Lower lobe of right lung (tissue), 2 donors: ENCODE measurements at regions not wholly inside any gene's neighbourhood (a gene's known extent, or its start where the extent isn't known, plus 50 kb on each side); places are given as distances from the start of the nearest gene placed in this dataset.

ENCODE experiments used
- ATAC-seq, 2 donors: fragments of 200-7000 bp; cut with Tn5 transposase; one replicate each; pipeline ENCODE4 v1.9.1; 2020 to 2022; ENCODE audit warnings: mild to moderate bottlenecking in 2 of 2, moderate library complexity in 2 of 2
- DNase-seq: peaks from one replicate; pipeline ENCODE4 v3.0.0-alpha.2; 2020
- H3K27ac ChIP-seq: fragments of 200-600 bp; one replicate; pipeline ENCODE4 v1.8.0; 2022
- H3K27me3 ChIP-seq: fragments of 200-600 bp; one replicate; pipeline ENCODE4 v1.8.0; 2022; ENCODE audit warnings: low read depth
- H3K36me3 ChIP-seq: fragments of 200-600 bp; one replicate; pipeline ENCODE4 v1.8.0; 2022; ENCODE audit warnings: mild to moderate bottlenecking
- H3K4me1 ChIP-seq: fragments of 200-600 bp; one replicate; pipeline ENCODE4 v1.8.0; 2022
- H3K4me3 ChIP-seq: fragments of 200-600 bp; one replicate; pipeline ENCODE4 v1.8.0; 2022; ENCODE audit warnings: mild to moderate bottlenecking
- H3K9me3 ChIP-seq: fragments of 200-600 bp; one replicate; pipeline ENCODE4 v1.8.0; 2022
- intact Hi-C: fragments of 100-400 bp; cut with DNase I; formaldehyde crosslinking; loops from one replicate; pipeline ENCODE4 v1.11.0; 2022
- TF ChIP-seq, protein P1 (sequence below): fragments of 200-600 bp; IDR thresholded peaks from one replicate; pipeline ENCODE4 v1.8.0; 2022; ENCODE audit warnings: antibody characterized with exemption, mild to moderate bottlenecking
- donor health status: DM: no; HTN: yes; CAD: no; lungs with severe emphysema.

DNA sequence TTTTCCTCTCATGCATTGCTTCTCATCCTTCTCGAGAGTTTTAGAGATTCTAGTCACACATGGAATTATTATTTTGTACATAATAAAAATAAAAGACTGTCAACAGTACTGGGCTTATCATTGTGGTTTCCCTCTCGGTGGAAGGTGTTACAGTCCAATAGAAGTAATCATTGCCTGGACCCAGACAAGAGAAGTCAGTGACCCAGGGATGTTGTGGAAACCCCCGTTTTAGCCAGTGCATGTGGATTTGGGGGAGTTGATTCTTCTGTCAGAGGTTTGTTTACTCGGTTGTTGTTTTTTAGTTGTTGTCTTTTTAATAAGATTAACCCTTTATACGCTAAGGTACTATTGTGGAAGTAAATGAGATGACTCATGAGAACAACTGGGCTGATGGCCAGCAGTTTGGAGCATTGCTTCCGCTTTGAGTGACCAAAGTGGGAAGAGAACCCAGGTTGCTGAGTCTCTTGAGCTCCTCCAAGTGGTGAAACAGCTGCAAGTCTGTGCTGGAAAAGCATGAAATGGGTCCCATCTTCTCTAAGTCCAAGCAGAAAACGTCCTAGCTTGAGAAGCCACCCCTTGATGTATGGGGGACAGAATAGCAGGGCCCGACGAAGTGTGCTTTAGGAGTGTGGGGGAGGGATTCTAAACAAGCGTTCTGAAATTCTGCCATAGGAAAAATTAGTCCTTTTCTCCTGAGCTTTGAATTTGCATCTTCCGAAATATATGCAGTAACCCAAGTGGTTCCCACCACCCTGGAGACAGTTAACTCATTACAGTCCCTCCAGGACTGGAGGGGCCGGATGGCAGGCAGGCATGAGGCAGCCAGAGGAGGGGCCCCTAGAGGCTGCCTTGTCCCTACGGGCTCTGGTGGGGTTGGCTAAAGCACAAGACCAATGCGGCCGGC lies 61.8 kb upstream of the GPR45 start:
- H3K4me3 ChIP-seq, result no peak overlapping the region
- DNase-seq (peak; percentile 54), ATAC-seq (peak; percentile 34 to 58)
- intact Hi-C loops, result no loop called here
- H3K4me1 ChIP-seq, result peaks cover 9% of the 10 kb centered on the region
- no peaks in the 10 kb centered on the region for H3K36me3 ChIP-seq
- H3K27ac ChIP-seq, result no peak overlapping the region
- no peaks in the 10 kb centered on the region for H3K9me3 ChIP-seq
- no peaks in the 10 kb centered on the region for H3K27me3 ChIP-seq
- TF ChIP-seq, protein P1, sequence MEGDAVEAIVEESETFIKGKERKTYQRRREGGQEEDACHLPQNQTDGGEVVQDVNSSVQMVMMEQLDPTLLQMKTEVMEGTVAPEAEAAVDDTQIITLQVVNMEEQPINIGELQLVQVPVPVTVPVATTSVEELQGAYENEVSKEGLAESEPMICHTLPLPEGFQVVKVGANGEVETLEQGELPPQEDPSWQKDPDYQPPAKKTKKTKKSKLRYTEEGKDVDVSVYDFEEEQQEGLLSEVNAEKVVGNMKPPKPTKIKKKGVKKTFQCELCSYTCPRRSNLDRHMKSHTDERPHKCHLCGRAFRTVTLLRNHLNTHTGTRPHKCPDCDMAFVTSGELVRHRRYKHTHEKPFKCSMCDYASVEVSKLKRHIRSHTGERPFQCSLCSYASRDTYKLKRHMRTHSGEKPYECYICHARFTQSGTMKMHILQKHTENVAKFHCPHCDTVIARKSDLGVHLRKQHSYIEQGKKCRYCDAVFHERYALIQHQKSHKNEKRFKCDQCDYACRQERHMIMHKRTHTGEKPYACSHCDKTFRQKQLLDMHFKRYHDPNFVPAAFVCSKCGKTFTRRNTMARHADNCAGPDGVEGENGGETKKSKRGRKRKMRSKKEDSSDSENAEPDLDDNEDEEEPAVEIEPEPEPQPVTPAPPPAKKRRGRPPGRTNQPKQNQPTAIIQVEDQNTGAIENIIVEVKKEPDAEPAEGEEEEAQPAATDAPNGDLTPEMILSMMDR, result peak; percentile 40

DNA sequence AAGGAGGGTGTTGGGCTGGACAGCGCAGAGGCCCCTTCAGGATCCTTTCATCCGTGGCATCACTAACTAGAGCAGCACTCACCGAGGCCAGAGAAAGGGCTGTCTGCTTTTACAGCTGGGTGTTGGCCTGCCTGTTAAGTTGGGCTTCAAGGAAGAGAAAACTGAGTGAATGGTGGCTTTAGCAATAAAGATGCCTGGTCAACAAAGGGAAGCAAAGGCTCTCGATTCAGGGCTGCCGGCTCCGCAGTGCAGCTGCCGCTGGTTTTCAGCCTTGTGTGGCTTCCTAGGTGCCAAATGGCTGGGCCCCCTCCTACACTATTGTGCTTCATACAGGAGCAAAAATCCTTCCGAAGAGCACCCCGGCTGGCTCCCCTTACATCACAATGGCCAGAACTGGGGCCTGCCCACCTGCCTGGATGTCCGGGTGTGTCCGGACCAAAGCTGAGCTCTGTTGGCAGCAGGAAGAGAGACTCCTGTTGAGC lies 61.0 kb upstream of the GPR45 start:
- no peaks in the 10 kb centered on the region for H3K27me3 ChIP-seq
- DNase-seq (no peak), ATAC-seq (no peak)
- H3K36me3 ChIP-seq, result no peaks in the 10 kb centered on the region
- H3K27ac ChIP-seq, result no peak overlapping the region
- intact Hi-C loops, result no loop called here
- no peak overlapping the region for H3K4me3 ChIP-seq
- H3K9me3 ChIP-seq, result no peaks in the 10 kb centered on the region
- H3K4me1 ChIP-seq, result peaks cover 7% of the 10 kb centered on the region
- TF ChIP-seq, protein P1, result no peak

DNA sequence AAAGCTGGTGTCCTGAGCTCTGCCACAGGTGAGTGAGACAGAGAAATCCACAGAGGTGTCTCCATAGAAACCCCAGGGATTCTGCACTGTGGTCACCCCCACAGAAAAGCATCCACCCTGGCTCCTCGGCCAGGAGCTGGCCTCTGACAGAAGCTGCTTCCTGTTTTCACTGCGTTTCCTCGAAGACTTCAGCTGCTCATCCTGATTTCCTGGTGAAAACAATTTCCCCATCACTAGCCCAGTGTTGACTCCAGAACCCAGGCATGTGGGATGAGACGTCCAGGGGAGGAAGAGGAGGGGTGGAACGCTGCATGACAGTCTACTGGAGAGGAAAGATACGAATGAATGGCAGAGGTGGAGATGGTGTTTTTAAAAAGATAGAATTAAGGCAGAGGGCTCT lies 60.3 kb upstream of the GPR45 start:
- intact Hi-C loops, result no loop called here
- TF ChIP-seq, protein P1, result no peak
- H3K27me3 ChIP-seq, result no peaks in the 10 kb centered on the region
- no peak overlapping the region for H3K27ac ChIP-seq
- H3K4me3 ChIP-seq, result no peak overlapping the region
- ATAC-seq (no peak), DNase-seq (no peak)
- H3K36me3 ChIP-seq, result no peaks in the 10 kb centered on the region
- no peaks in the 10 kb centered on the region for H3K4me1 ChIP-seq
- no peaks in the 10 kb centered on the region for H3K9me3 ChIP-seq

DNA sequence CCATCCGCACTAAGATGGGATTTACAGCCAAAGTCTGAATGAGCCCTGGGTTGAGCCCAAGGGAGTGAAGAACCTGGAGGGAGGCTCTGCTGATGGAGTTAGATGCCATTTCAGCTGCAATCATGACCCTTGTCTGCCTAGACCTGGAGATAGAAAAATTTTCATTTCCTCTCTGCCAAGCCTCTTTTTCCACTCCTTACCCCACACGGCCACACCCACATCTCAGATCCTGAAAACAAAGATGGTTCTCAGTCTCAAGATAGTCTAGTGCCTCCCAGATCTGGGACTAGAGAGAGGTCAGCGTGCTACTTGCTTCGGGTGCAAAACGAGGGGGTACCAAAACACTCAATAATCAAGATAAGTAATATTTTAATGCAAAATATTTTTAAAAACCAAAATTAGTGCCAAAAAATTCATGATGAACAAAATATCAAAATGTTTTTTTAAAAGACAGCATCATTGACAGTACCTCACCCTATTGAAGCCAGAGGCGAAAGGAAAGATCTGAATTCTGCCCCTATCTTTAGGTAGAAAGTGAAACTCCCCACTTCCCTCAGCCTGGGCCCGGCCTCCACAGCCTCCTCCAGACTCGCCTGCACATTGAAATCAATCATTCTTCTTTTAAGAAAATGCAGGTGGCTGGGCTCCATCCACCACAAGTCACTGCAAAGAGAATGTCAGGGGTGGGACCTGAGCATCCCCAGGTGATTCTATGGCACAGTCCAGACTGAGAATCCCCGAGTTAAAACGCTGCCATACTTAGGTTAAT lies 57.8 kb upstream of the GPR45 start:
- Histone ChIP-seq H3K9me3 (no peaks in the 10 kb centered on the region), H3K4me1 (no peaks in the 10 kb centered on the region), H3K27me3 (no peaks in the 10 kb centered on the region), H3K27ac (no peak overlapping the region), H3K36me3 (no peaks in the 10 kb centered on the region), H3K4me3 (no peak overlapping the region)
- intact Hi-C loops, result no loop called here
- DNase-seq (no peak), ATAC-seq (no peak)
- TF ChIP-seq, protein P1, result no peak

DNA sequence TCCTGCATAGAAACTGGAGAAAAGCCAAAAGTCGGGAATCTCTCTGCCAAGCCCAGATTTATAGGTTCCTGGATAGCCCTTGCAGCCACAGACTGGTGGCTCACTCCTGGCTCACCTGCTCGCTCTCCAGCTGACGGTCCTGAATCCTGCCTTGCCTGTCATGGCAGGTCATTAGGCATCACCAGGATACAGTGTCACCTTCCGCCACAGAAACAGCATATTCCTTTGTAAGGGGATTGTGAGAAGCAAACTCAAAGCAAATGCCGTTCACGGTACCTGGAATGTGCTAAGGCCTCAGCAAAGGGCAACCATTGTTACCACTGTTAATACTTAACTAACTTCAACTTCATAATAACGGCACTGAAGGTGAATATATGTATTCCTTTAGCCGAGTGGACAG lies 57.1 kb upstream of the GPR45 start:
- H3K27ac ChIP-seq, result no peak overlapping the region
- DNase-seq (no peak), ATAC-seq (no peak)
- H3K27me3 ChIP-seq, result no peaks in the 10 kb centered on the region
- no peaks in the 10 kb centered on the region for H3K4me1 ChIP-seq
- H3K36me3 ChIP-seq, result no peaks in the 10 kb centered on the region
- intact Hi-C loops, result no loop called here
- TF ChIP-seq, protein P1, result no peak
- H3K4me3 ChIP-seq, result no peak overlapping the region
- H3K9me3 ChIP-seq, result no peaks in the 10 kb centered on the region
